ENCODE measurements at regions not wholly inside any gene's neighbourhood (a gene's known extent, or its start where the extent isn't known, plus 50 kb on each side); places are given as distances from the start of the nearest gene placed in this dataset.

GRCh38 chr15:91716536-91716935 lies 137.0 kb upstream of the SLCO3A1 start:
- Histone ChIP-seq H3K4me1 (no peaks in the 10 kb centered on the region), H3K4me3 (no peak overlapping the region), H3K9me3 (no peaks in the 10 kb centered on the region), H3K27me3 (no peaks in the 10 kb centered on the region), H3K27ac (no peak overlapping the region), H3K36me3 (no peaks in the 10 kb centered on the region)
- TF ChIP-seq POLR2AphosphoS5 (IDR thresholded peaks at IDR 0.05; ENCODE audit: insufficient read depth in 1 of 2, low read depth in 1 of 2): no peak
- intact Hi-C loops (cut with DNase I): no loop called here
- no peak for DNase-seq (ENCODE audit: extremely low spot score in 2 of 2)

GRCh38 chr15:91717811-91718210 lies 135.7 kb upstream of the SLCO3A1 start:
- DNase-seq (ENCODE audit: extremely low spot score in 2 of 2): no peak
- Histone ChIP-seq H3K27me3 (no peaks in the 10 kb centered on the region), H3K36me3 (no peaks in the 10 kb centered on the region), H3K4me3 (no peak overlapping the region), H3K9me3 (no peaks in the 10 kb centered on the region), H3K4me1 (no peaks in the 10 kb centered on the region), H3K27ac (no peak overlapping the region)
- intact Hi-C loops (cut with DNase I): no loop called here
- TF ChIP-seq CTCF (IDR thresholded peaks at IDR 0.05) (no peak), POLR2AphosphoS5 (IDR thresholded peaks at IDR 0.05; ENCODE audit: insufficient read depth in 1 of 2, low read depth in 1 of 2) (no peak), POLR2A (IDR thresholded peaks at IDR 0.05) (no peak)

GRCh38 chr15:91723959-91724358 lies 129.5 kb upstream of the SLCO3A1 start:
- Histone ChIP-seq H3K4me1 (no peaks in the 10 kb centered on the region), H3K27ac (no peak overlapping the region), H3K36me3 (no peaks in the 10 kb centered on the region), H3K27me3 (no peaks in the 10 kb centered on the region), H3K4me3 (no peak overlapping the region), H3K9me3 (no peaks in the 10 kb centered on the region)
- TF ChIP-seq CTCF (IDR thresholded peaks at IDR 0.05) (no peak), POLR2A (IDR thresholded peaks at IDR 0.05) (no peak), POLR2AphosphoS5 (IDR thresholded peaks at IDR 0.05; ENCODE audit: insufficient read depth in 1 of 2, low read depth in 1 of 2) (no peak)
- intact Hi-C loops (cut with DNase I): no loop called here
- no peak for DNase-seq (ENCODE audit: extremely low spot score in 2 of 2)

GRCh38 chr15:91733661-91734060 lies 119.8 kb upstream of the SLCO3A1 start:
- Histone ChIP-seq H3K27ac (no peak overlapping the region), H3K4me3 (no peak overlapping the region), H3K9me3 (no peaks in the 10 kb centered on the region), H3K36me3 (no peaks in the 10 kb centered on the region), H3K27me3 (no peaks in the 10 kb centered on the region), H3K4me1 (no peaks in the 10 kb centered on the region)
- TF ChIP-seq POLR2AphosphoS5 (IDR thresholded peaks at IDR 0.05; ENCODE audit: insufficient read depth in 1 of 2, low read depth in 1 of 2) (no peak), CTCF (IDR thresholded peaks at IDR 0.05) (no peak), POLR2A (IDR thresholded peaks at IDR 0.05) (no peak)
- DNase-seq (ENCODE audit: extremely low spot score in 2 of 2): no peak
- intact Hi-C loops (cut with DNase I): no loop called here

- Histone ChIP-seq H3K27ac (no peak overlapping the region), H3K27me3 (no peaks in the 10 kb centered on the region), H3K4me3 (no peak overlapping the region), H3K9me3 (no peaks in the 10 kb centered on the region), H3K36me3 (no peaks in the 10 kb centered on the region), H3K4me1 (no peaks in the 10 kb centered on the region)
- no peak for DNase-seq (ENCODE audit: extremely low spot score in 2 of 2)
- intact Hi-C loops (cut with DNase I): no loop called here
- no peak for TF ChIP-seq POLR2A (IDR thresholded peaks at IDR 0.05)
- no peak for TF ChIP-seq CTCF (IDR thresholded peaks at IDR 0.05)
- TF ChIP-seq POLR2AphosphoS5 (IDR thresholded peaks at IDR 0.05; ENCODE audit: insufficient read depth in 1 of 2, low read depth in 1 of 2): no peak
These were observed 116.2 kb upstream of the SLCO3A1 start for GRCh38 chr15:91737151-91737818.
